OCI-LY7 (cell line): ENCODE measurements at regions not wholly inside any gene's neighbourhood (a gene's known extent, or its start where the extent isn't known, plus 50 kb on each side); places are given as distances from the start of the nearest gene placed in this dataset.

Experiments
- CTCF ChIP-seq: fragments of 200-600 bp; sonication (generic); conservative IDR thresholded peaks from 2 replicates; pipeline ENCODE4 v1.5.1; 2014; ENCODE audit warnings: mild to moderate bottlenecking, antibody characterized with exemption, low read length, moderate library complexity, mixed read lengths
- EZH2phosphoT487 ChIP-seq: fragments of 200-600 bp; sonication (generic); IDR thresholded peaks from 2 replicates; pipeline ENCODE4 v1.6.1; 2018; ENCODE audit warnings: low read depth, borderline replicate concordance, mild to moderate bottlenecking, mixed run types, antibody characterized with exemption, low read length, moderate library complexity, mixed read lengths

GRCh38 chr3:107236655-107237337 lies 140.4 kb upstream of the CCDC54 start:
- TF ChIP-seq CTCF = no peak
- TF ChIP-seq EZH2phosphoT487 = no peak
